PFSK-1 (cell line): ENCODE measurements at regions not wholly inside any gene's neighbourhood (a gene's known extent, or its start where the extent isn't known, plus 50 kb on each side); places are given as distances from the start of the nearest gene placed in this dataset.

Experiments
- FOXP2 ChIP-seq: optimal IDR thresholded peaks from 2 replicates; pipeline ENCODE3; 2011; ENCODE audit warnings: borderline replicate concordance, control low read depth, inconsistent platforms; ENCODE audit not compliant: insufficient read depth; ENCODE audit errors: extremely low read length, extremely low read depth
- POLR2AphosphoS5 ChIP-seq: IDR thresholded peaks from 2 replicates; pipeline ENCODE4 v1.6.1; 2012; ENCODE audit warnings: low read depth, mild to moderate bottlenecking, control low read depth, low read length, moderate library complexity
- REST ChIP-seq, 2 experiments: IDR thresholded peaks; 2 replicates each; pipeline versions ENCODE4 v1.6.1 to v1.8.0; 2011 to 2012; ENCODE audit warnings: low read depth in 2 of 2, low read length in 2 of 2, control low read depth in 1 of 2, inconsistent platforms in 1 of 2, mild to moderate bottlenecking in 1 of 2, moderate library complexity in 1 of 2; ENCODE audit not compliant: insufficient read depth in 1 of 2
- SIN3A ChIP-seq: IDR thresholded peaks from 2 replicates; pipeline ENCODE4 v1.6.1; 2012; ENCODE audit warnings: mild to moderate bottlenecking, low read length, moderate library complexity, borderline replicate concordance; ENCODE audit not compliant: insufficient read depth
- TAF1 ChIP-seq: IDR thresholded peaks from 2 replicates; pipeline ENCODE4 v1.6.1; 2012; ENCODE audit warnings: low read length, control low read depth, borderline replicate concordance; ENCODE audit not compliant: insufficient read depth

- no peak for TF ChIP-seq TAF1
- TF ChIP-seq SIN3A: no peak
- no peak for TF ChIP-seq POLR2AphosphoS5
- TF ChIP-seq REST (IDR thresholded peaks at IDR 0.05; ENCODE audit: insufficient read depth in 1 of 2, low read depth in 2 of 2, low read length in 2 of 2): no peak
- no peak for TF ChIP-seq FOXP2
These were observed 185.1 kb upstream of the ELAVL2 start for GRCh38 chr9:24011009-24011717.

- TF ChIP-seq TAF1: no peak
- TF ChIP-seq REST (IDR thresholded peaks at IDR 0.05; ENCODE audit: insufficient read depth in 1 of 2, low read depth in 2 of 2, low read length in 2 of 2): no peak
- TF ChIP-seq FOXP2: no peak
- no peak for TF ChIP-seq POLR2AphosphoS5
- no peak for TF ChIP-seq SIN3A
These were observed 183.3 kb upstream of the ELAVL2 start for GRCh38 chr9:24009322-24009721.

- TF ChIP-seq POLR2AphosphoS5: no peak
- TF ChIP-seq SIN3A: no peak
- TF ChIP-seq TAF1: no peak
- no peak for TF ChIP-seq REST (IDR thresholded peaks at IDR 0.05; ENCODE audit: insufficient read depth in 1 of 2, low read depth in 2 of 2, low read length in 2 of 2)
- TF ChIP-seq FOXP2: no peak
These were observed 181.1 kb upstream of the ELAVL2 start for GRCh38 chr9:24007185-24007584.

GRCh38 chr9:23979491-23979890, 153.5 kb upstream of the ELAVL2 start:
- TF ChIP-seq FOXP2 (no peak), POLR2AphosphoS5 (no peak), SIN3A (no peak), TAF1 (no peak), REST (IDR thresholded peaks at IDR 0.05; ENCODE audit: insufficient read depth in 1 of 2, low read depth in 2 of 2, low read length in 2 of 2) (no peak)

- TF ChIP-seq FOXP2: no peak
These were observed 136.1 kb upstream of the ELAVL2 start for GRCh38 chr9:23962101-23962500.
